VCaP (cell line): ENCODE measurements at regions not wholly inside any gene's neighbourhood (a gene's known extent, or its start where the extent isn't known, plus 50 kb on each side); places are given as distances from the start of the nearest gene placed in this dataset.

Source experiments
- H3K27ac ChIP-seq: fragments of 450-650 bp; 2 replicates; pipeline ENCODE4 v1.5.1; 2017
- TF ChIP-seq, protein P1 (sequence below): fragments of 450-650 bp; conservative IDR thresholded peaks from 2 replicates; pipeline ENCODE4 v1.5.1; 2017; ENCODE audit warnings: mild to moderate bottlenecking, moderate library complexity

DNA sequence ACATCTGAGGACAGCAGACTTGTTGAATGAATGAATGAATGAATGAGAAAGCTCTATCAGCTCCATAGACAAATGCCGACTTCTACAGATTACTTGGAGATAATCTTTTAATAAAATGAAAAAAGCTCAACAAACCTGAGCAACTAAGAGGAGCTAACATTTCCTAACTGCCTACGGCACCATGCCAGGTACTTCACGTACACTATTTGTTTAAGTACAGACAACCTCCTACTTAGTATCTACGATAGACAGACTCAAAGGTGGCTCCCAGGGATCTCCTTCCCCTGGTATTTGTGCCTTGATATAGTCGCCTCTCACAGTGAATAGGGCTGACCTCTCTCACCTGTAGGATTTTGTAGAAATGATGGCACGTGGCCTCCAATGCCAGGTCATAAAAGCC lies 412.2 kb upstream of the FAT1 start:
- TF ChIP-seq, protein P1, sequence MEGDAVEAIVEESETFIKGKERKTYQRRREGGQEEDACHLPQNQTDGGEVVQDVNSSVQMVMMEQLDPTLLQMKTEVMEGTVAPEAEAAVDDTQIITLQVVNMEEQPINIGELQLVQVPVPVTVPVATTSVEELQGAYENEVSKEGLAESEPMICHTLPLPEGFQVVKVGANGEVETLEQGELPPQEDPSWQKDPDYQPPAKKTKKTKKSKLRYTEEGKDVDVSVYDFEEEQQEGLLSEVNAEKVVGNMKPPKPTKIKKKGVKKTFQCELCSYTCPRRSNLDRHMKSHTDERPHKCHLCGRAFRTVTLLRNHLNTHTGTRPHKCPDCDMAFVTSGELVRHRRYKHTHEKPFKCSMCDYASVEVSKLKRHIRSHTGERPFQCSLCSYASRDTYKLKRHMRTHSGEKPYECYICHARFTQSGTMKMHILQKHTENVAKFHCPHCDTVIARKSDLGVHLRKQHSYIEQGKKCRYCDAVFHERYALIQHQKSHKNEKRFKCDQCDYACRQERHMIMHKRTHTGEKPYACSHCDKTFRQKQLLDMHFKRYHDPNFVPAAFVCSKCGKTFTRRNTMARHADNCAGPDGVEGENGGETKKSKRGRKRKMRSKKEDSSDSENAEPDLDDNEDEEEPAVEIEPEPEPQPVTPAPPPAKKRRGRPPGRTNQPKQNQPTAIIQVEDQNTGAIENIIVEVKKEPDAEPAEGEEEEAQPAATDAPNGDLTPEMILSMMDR = no peak
- H3K27ac ChIP-seq = no peak overlapping the region

DNA sequence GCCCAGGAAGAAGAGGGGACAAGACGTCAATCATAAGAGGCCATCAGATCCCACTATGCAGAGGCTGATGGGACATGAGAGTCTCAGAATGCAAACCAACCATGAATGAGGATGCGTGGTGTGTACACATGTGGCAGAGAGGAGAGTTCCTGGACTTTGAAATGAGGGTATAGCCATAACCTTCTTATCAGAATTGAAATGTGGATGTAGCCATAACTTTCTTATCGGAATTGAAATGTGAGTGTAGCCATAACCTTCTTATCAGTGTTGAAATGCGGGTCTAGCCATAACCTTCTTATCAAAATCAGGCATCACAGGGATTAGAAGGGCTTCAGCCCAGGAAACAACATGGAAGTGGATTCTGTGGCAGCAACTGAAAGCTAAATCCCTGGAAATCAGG lies 415.5 kb upstream of the FAT1 start:
- no peak overlapping the region for H3K27ac ChIP-seq
- TF ChIP-seq, protein P1 = no peak

DNA sequence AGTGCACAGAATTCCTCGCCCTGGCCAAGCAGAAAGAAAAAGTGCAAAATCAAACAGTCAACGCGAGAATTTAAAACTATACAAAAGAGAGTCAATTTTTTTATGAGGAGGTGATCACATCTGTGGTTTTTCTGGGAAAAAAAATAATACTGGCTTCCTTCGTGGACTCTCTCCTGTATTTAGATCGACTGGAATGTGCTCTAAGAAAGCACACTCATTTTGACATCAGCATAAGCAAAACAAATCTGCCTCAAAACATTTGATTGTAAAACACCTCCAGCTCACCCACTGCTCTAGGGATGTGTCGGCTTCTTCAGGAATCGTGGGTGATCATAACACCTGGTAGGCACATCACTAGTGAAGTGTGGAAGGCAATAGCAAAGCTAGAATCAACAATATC lies 417.4 kb upstream of the FAT1 start:
- TF ChIP-seq, protein P1 = no peak
- no peak overlapping the region for H3K27ac ChIP-seq

DNA sequence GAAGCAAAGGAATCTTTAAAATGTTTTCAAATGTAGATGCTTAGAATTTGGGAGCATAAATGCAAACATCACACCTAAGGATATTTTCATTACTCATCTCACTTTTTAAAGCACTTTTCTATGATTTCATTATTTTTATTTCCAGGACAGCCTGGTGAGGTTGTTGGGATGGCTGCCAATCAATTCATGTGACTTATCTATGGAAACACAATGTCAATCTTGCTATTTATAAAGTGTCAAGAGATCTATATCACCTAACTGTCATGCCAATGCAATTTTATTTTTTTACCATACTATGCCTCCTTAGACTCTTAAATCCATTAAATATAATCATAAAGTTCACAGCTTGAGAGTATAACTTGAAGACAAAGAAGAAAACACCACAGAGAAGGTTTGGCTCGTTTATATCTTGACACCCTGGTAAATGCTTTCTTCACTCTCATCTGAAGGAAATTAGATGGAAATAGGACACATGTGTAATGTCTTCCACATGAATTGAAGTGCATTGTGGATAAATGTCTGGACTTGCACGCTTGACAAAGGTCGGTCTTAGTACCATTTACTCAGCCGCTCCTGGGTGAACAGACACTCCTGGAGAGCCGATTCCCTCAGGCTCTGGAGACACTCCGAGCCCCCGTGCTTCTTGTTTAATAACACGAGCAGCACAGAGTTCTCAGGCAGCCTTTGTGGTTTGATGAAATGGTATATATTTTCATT lies 425.7 kb upstream of the FAT1 start:
- TF ChIP-seq, protein P1 = no peak

DNA sequence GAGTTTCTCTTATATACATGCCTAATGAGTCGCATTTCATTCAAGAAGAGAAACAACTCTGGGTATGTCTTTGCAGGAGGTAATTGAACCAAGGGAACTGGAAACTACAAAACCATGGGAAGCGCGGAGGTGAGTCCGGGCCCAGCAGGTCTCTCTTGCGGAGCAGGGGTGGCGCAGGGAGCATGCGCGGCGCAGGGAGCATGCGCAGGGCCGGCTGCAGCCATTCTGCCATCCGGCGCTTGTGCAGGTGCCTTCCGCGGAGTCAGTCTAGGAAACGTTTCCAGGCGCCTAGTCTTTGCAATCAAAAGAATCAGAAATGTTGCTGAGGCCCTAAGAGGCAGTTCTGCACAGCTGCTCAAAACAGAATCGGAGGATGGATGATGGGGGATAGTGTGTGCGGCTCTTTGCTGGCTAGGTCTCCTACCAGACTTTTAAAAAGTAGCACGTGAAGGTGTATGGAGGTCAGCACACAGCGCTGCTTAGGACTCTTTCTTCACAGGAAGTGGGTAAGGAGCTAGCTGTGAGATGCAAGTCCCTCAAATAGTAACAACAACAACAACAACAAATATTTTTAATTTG lies 433.8 kb upstream of the FAT1 start:
- TF ChIP-seq, protein P1 = no peak
- no peak overlapping the region for H3K27ac ChIP-seq

More for the DNA sequence above, 425.7 kb upstream of the FAT1 start:
- H3K27ac ChIP-seq = no peak overlapping the region

DNA sequence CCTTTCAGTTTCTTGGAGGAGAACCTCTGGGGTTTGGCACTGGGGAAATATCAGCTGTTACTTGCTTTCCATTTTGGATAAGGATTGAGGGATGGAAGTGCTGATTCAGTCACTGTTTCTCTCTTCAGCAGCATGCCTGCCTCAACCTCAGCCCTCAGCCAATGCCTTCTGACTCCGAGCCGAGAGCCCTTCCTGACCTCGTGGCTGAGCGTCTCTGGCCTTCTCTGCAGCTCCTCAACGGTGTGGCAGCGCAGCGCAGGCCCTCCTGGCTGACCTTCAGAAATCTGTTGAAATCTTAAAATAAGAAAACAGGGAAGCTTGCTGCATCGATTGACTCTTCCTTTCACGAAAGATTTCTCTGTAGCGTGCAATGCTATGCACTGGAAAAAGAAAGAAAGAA lies 434.3 kb upstream of the FAT1 start:
- H3K27ac ChIP-seq = no peak overlapping the region

DNA sequence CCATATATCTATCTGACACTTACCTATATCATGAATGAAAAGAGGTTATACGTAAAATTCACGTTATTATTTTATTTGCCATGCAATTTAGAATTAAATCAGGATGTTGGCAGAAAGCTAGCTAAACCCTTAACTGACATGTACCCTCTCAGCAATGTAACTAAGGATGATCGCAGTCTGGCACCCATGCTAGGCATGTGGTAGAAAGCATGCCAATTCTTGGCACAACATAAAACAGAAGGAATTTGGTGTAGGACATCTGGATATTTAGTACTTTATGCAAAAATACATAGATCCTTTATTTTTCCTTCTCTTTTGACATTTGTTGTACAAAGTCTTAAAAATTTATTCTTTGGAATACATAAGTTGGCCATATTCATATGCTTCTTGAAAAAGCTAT lies 436.8 kb upstream of the FAT1 start:
- TF ChIP-seq, protein P1 = no peak
- no peak overlapping the region for H3K27ac ChIP-seq

More for the DNA sequence above, 434.3 kb upstream of the FAT1 start:
- TF ChIP-seq, protein P1 = no peak
